PFSK-1 (cell line): ENCODE measurements at regions not wholly inside any gene's neighbourhood (a gene's known extent, or its start where the extent isn't known, plus 50 kb on each side); places are given as distances from the start of the nearest gene placed in this dataset.

Experiments used
- FOXP2 ChIP-seq: optimal IDR thresholded peaks from 2 replicates; pipeline ENCODE3; 2011; ENCODE audit warnings: borderline replicate concordance, control low read depth, inconsistent platforms; ENCODE audit not compliant: insufficient read depth; ENCODE audit errors: extremely low read length, extremely low read depth
- POLR2AphosphoS5 ChIP-seq: IDR thresholded peaks from 2 replicates; pipeline ENCODE4 v1.6.1; 2012; ENCODE audit warnings: low read depth, mild to moderate bottlenecking, control low read depth, low read length, moderate library complexity
- REST ChIP-seq, 2 experiments: IDR thresholded peaks; 2 replicates each; pipeline versions ENCODE4 v1.6.1 to v1.8.0; 2011 to 2012; ENCODE audit warnings: low read depth in 2 of 2, low read length in 2 of 2, control low read depth in 1 of 2, inconsistent platforms in 1 of 2, mild to moderate bottlenecking in 1 of 2, moderate library complexity in 1 of 2; ENCODE audit not compliant: insufficient read depth in 1 of 2
- SIN3A ChIP-seq: IDR thresholded peaks from 2 replicates; pipeline ENCODE4 v1.6.1; 2012; ENCODE audit warnings: mild to moderate bottlenecking, low read length, moderate library complexity, borderline replicate concordance; ENCODE audit not compliant: insufficient read depth
- TAF1 ChIP-seq: IDR thresholded peaks from 2 replicates; pipeline ENCODE4 v1.6.1; 2012; ENCODE audit warnings: low read length, control low read depth, borderline replicate concordance; ENCODE audit not compliant: insufficient read depth

- TF ChIP-seq SIN3A (no peak), TAF1 (no peak), FOXP2 (no peak), REST (IDR thresholded peaks at IDR 0.05; ENCODE audit: insufficient read depth in 1 of 2, low read depth in 2 of 2, low read length in 2 of 2) (no peak)
Measured at GRCh38 chr12:98106031-98106683, 409.2 kb upstream of the TMPO start.

GRCh38 chr12:98109266-98109665 lies 406.1 kb upstream of the TMPO start:
- no peak for TF ChIP-seq TAF1
- no peak for TF ChIP-seq REST (IDR thresholded peaks at IDR 0.05; ENCODE audit: insufficient read depth in 1 of 2, low read depth in 2 of 2, low read length in 2 of 2)

- TF ChIP-seq FOXP2 (no peak), SIN3A (no peak), POLR2AphosphoS5 (no peak), REST (IDR thresholded peaks at IDR 0.05; ENCODE audit: insufficient read depth in 1 of 2, low read depth in 2 of 2, low read length in 2 of 2) (no peak), TAF1 (no peak)
Measured at GRCh38 chr12:98110536-98110935, 404.9 kb upstream of the TMPO start.

- TF ChIP-seq REST (IDR thresholded peaks at IDR 0.05; ENCODE audit: insufficient read depth in 1 of 2, low read depth in 2 of 2, low read length in 2 of 2), result no peak
Measured at GRCh38 chr12:98113548-98113947, 401.8 kb upstream of the TMPO start.

- TF ChIP-seq TAF1, result no peak
- no peak for TF ChIP-seq POLR2AphosphoS5
- no peak for TF ChIP-seq FOXP2
- no peak for TF ChIP-seq REST (IDR thresholded peaks at IDR 0.05; ENCODE audit: insufficient read depth in 1 of 2, low read depth in 2 of 2, low read length in 2 of 2)
- TF ChIP-seq SIN3A, result no peak
Measured at GRCh38 chr12:98121963-98122362, 393.4 kb upstream of the TMPO start.
